GM19099 (cell line): ENCODE measurements at regions not wholly inside any gene's neighbourhood (a gene's known extent, or its start where the extent isn't known, plus 50 kb on each side); places are given as distances from the start of the nearest gene placed in this dataset.

Experiments used
- POLR2A ChIP-seq: IDR thresholded peaks from 3 replicates; pipeline ENCODE4 v1.6.1; 2011; ENCODE audit warnings: low read depth; ENCODE audit not compliant: insufficient read length; ENCODE audit errors: extremely low read depth

- TF ChIP-seq POLR2A, result no peak
Observed at GRCh38 chr11:23010790-23011335, 150.6 kb upstream of the CCDC179 start.

DNA sequence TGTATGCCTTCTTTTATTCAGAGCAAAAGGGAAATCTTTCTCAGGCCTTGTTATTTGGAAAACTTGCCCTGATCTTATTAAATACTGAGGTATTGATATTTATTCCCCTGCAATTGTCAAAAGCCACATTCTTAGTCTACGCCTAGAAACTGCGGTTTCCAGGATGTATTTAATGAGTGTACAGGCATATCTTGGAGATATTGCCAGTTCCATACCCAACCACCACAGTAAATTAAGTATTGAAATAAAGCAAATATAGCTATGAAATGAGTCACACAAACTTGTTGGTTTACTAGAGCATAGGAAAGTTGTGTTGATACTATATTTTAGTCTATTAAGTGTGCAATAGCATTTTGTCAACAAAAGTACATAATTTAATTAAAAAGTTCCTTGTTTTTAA is 152.7 kb upstream of the CCDC179 start:
- no peak for TF ChIP-seq POLR2A

DNA sequence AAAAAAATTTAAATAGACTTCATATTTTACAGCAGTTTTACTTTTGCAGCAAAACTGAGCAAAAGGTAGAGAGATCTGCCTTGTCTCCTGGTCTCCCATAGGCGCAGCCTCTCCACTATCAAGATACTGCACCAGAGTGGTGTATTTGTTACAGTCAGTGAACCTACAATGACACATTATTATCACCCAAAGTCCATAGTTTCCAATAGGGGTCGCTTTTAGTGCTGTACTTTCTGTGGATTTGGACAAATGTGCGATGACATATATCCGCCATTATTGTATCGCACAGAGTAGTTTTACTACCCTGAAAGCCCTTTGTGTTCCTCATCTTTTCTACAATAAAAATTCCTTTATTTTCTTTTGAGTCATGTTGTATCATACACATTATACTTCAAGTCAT is 153.2 kb upstream of the CCDC179 start:
- no peak for TF ChIP-seq POLR2A

GRCh38 chr11:23021287-23021863 is 161.1 kb upstream of the CCDC179 start:
- no peak for TF ChIP-seq POLR2A

- TF ChIP-seq POLR2A, result no peak
Observed at GRCh38 chr11:23022854-23023253, 162.6 kb upstream of the CCDC179 start.

- no peak for TF ChIP-seq POLR2A
Observed at GRCh38 chr11:23023319-23023718, 163.0 kb upstream of the CCDC179 start.

GRCh38 chr11:23041001-23041503 is 180.8 kb upstream of the CCDC179 start:
- TF ChIP-seq POLR2A, result no peak

- TF ChIP-seq POLR2A, result no peak
Observed at GRCh38 chr11:23058656-23059055, 198.4 kb upstream of the CCDC179 start.

GRCh38 chr11:23063276-23063675 is 203.0 kb upstream of the CCDC179 start:
- TF ChIP-seq POLR2A, result no peak

DNA sequence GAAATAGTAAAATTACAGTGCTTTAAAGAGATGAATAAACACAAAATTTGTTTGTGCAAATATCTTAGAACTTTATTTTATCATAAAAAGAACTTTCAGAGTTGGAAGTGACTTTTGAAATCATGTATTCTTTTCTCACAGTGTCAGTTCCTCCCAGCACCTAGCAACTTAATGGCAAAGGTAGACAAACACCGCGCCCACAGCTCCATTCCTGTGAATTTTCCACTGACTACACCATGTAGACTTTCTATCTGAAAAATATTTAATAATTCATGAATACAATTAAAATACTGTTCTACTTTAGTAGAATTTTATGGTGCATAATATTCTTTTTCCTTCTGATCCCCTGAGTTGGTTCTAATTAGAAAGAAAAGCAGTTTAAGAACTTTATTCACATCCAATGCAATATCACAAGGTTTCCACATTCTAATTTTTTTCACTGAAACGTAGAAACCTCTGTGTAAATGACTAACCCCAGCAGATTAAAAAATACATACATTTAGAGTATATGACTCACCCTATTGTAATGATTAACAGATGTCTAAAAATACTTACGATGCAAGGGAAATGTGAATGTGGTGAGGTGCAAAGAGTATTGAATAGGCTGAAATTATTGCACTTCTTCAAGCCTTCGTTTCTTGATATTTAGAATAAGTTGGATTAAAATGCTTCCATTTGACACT is 218.2 kb upstream of the CCDC179 start:
- TF ChIP-seq POLR2A, result peak; percentile 27

DNA sequence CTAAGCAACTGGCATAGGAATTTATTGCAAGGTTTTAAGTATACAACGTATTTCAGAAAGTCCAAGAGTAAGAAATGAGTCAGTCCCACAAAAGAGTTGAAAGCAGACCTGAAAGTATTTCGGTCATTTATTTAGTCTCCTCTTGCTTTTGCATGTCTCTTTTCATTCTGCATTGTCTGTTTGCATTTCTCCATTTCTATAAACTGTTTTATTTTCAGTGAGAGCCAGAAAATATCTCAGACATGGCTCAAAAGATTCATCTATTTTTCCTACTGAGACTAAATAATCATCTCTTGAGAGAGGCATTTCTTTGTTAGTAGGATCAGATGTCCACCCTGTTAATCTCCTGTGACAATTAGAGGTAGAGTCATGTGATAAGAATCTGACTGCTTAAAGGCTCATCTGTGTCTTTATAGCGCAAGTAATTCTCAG is 219.1 kb upstream of the CCDC179 start:
- TF ChIP-seq POLR2A, result no peak

GRCh38 chr11:23087407-23087806 is 227.1 kb upstream of the CCDC179 start:
- no peak for TF ChIP-seq POLR2A

DNA sequence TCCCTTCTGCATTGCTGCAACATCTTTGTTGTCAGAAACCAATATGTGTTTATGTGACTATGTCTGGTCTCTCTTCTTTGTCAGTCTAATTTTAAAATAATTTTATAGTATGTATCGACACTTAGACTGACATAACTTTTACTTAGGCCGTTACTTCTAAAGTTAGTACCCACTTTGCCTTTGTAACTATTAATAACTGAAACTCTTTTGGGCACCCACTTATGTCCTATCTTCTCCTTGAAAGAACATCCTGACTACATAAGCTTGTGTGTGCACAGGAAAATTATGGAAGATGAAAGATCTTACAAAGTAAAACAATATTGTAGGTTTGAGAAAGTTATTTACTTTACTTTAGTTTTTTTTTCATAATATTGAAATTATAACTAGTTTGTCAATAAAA is 230.4 kb upstream of the CCDC179 start:
- no peak for TF ChIP-seq POLR2A

GRCh38 chr11:23095650-23096189 is 235.4 kb upstream of the CCDC179 start:
- TF ChIP-seq POLR2A, result no peak

- no peak for TF ChIP-seq POLR2A
Observed at GRCh38 chr11:23097891-23098290, 237.6 kb upstream of the CCDC179 start.

DNA sequence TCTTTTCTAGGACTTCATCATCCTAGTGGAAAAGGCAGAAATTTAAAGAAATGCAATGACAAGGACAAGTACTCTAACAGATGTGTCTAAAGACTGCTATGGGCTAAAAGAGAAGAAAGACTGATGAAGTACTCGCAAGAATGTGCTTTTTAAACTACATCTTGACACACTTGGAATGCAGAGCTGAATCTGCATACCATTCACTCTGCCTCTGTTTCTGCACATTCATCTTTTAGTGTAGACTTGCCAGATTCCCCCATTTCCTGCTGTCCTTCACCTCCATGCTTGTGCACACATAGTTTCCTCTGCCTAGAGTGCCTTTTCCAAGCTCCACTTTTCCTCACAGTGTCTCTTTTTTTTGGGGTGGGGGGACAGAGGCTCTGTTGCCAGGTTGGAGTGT is 239.0 kb upstream of the CCDC179 start:
- no peak for TF ChIP-seq POLR2A
